Uterus (tissue), 2 donors: ENCODE measurements at regions not wholly inside any gene's neighbourhood (a gene's known extent, or its start where the extent isn't known, plus 50 kb on each side); places are given as distances from the start of the nearest gene placed in this dataset.

ENCODE experiments used
- CTCF ChIP-seq, 4 experiments: fragments of 200-600 bp in 2 of 4; fragments of 450-650 bp in 2 of 4; sonication (generic) in 2 of 4; IDR thresholded peaks; one replicate each; pipeline ENCODE4 v1.5.1; 2016 to 2019; ENCODE audit warnings: antibody characterized with exemption in 4 of 4, mild to moderate bottlenecking in 2 of 4, moderate library complexity in 1 of 4
- POLR2A ChIP-seq, 2 donors: fragments of 450-650 bp; IDR thresholded peaks; one replicate each; pipeline ENCODE4 v1.6.1; 2016; ENCODE audit warnings: antibody characterized with exemption in 2 of 2, mild to moderate bottlenecking in 1 of 2, moderate library complexity in 1 of 2

GRCh38 chr2:83900862-83901261 lies 558.2 kb downstream of the SUCLG1 start:
- TF ChIP-seq CTCF (IDR thresholded peaks at IDR 0.05) (no peak), POLR2A (IDR thresholded peaks at IDR 0.05) (no peak)
